ENCODE measurements at regions not wholly inside any gene's neighbourhood (a gene's known extent, or its start where the extent isn't known, plus 50 kb on each side); places are given as distances from the start of the nearest gene placed in this dataset.

- Histone ChIP-seq H2AFZ (ENCODE audit: low read depth, low read length) (no peak overlapping the region), H4K20me1 (ENCODE audit: insufficient read depth) (no peaks in the 10 kb centered on the region), H3K9ac (ENCODE audit: low read length) (no peak overlapping the region), H3K4me3 (ENCODE audit: low read length) (no peak overlapping the region), H3K27me3 (ENCODE audit: insufficient read depth, low read depth, low read length) (no peaks in the 10 kb centered on the region), H3F3A (ENCODE audit: insufficient read depth, low read length, poor library complexity, severe bottlenecking) (no peaks in the 10 kb centered on the region), H3K36me3 (ENCODE audit: insufficient read depth, low read length) (no peaks in the 10 kb centered on the region), H3K79me2 (replicated peaks; ENCODE audit: insufficient read depth, low read length) (no peaks in the 10 kb centered on the region), H3K27ac (ENCODE audit: low read length) (no peak overlapping the region), H3K9me3 (ENCODE audit: low read length) (no peaks in the 10 kb centered on the region), H3K9me2 (ENCODE audit: insufficient read depth, low read length) (no peaks in the 10 kb centered on the region), H3K4me2 (ENCODE audit: low read length) (no peak overlapping the region)
- TF ChIP-seq EZH2 (IDR thresholded peaks at IDR 0.05; ENCODE audit: borderline replicate concordance, insufficient read depth, low read length, poor library complexity, severe bottlenecking): no peak
- TF ChIP-seq EP300 (conservative IDR thresholded peaks at IDR 0.05; ENCODE audit: poor library complexity, severe bottlenecking): no peak
- TF ChIP-seq POLR2AphosphoS5 (IDR thresholded peaks at IDR 0.05): no peak
- TF ChIP-seq CTCF (IDR thresholded peaks at IDR 0.05; ENCODE audit: poor library complexity, severe bottlenecking): no peak
- TF ChIP-seq RAD21 (conservative IDR thresholded peaks at IDR 0.05): no peak
- TF ChIP-seq TAF1 (IDR thresholded peaks at IDR 0.05; ENCODE audit: low read depth): no peak
- TF ChIP-seq MXI1 (conservative IDR thresholded peaks at IDR 0.05; ENCODE audit: poor library complexity, severe bottlenecking): no peak
- TF ChIP-seq REST (IDR thresholded peaks at IDR 0.05; ENCODE audit: borderline replicate concordance): no peak
- TF ChIP-seq SMC3 (conservative IDR thresholded peaks at IDR 0.05; ENCODE audit: poor library complexity): no peak
These were observed 167.6 kb downstream of the TFAP2B start for GRCh38 chr6:50986319-50986718.

GRCh38 chr6:50989123-50989522 lies 170.5 kb downstream of the TFAP2B start:
- no peaks in the 10 kb centered on the region for H3F3A ChIP-seq (ENCODE audit: insufficient read depth, low read length, poor library complexity, severe bottlenecking)
- no peaks in the 10 kb centered on the region for H3K27me3 ChIP-seq (ENCODE audit: insufficient read depth, low read depth, low read length)
- H3K79me2 ChIP-seq (replicated peaks; ENCODE audit: insufficient read depth, low read length): no peaks in the 10 kb centered on the region
- TF ChIP-seq RAD21 (conservative IDR thresholded peaks at IDR 0.05): no peak
- no peak for TF ChIP-seq POLR2AphosphoS5 (IDR thresholded peaks at IDR 0.05)
- no peak for TF ChIP-seq TAF1 (IDR thresholded peaks at IDR 0.05; ENCODE audit: low read depth)
- TF ChIP-seq CTCF (IDR thresholded peaks at IDR 0.05; ENCODE audit: poor library complexity, severe bottlenecking): no peak
- TF ChIP-seq REST (IDR thresholded peaks at IDR 0.05; ENCODE audit: borderline replicate concordance): no peak
- TF ChIP-seq EP300 (conservative IDR thresholded peaks at IDR 0.05; ENCODE audit: poor library complexity, severe bottlenecking): no peak
- TF ChIP-seq MXI1 (conservative IDR thresholded peaks at IDR 0.05; ENCODE audit: poor library complexity, severe bottlenecking): no peak
- TF ChIP-seq EZH2 (IDR thresholded peaks at IDR 0.05; ENCODE audit: borderline replicate concordance, insufficient read depth, low read length, poor library complexity, severe bottlenecking): no peak
- no peak for TF ChIP-seq SMC3 (conservative IDR thresholded peaks at IDR 0.05; ENCODE audit: poor library complexity)
- H4K20me1 ChIP-seq (ENCODE audit: insufficient read depth): no peaks in the 10 kb centered on the region
- H3K9ac ChIP-seq (ENCODE audit: low read length): no peak overlapping the region
- no peaks in the 10 kb centered on the region for H3K9me2 ChIP-seq (ENCODE audit: insufficient read depth, low read length)
- H3K4me2 ChIP-seq (ENCODE audit: low read length): no peak overlapping the region
- H3K36me3 ChIP-seq (ENCODE audit: insufficient read depth, low read length): no peaks in the 10 kb centered on the region
- H3K27ac ChIP-seq (ENCODE audit: low read length): no peak overlapping the region
- H2AFZ ChIP-seq (ENCODE audit: low read depth, low read length): no peak overlapping the region
- no peaks in the 10 kb centered on the region for H3K9me3 ChIP-seq (ENCODE audit: low read length)
- H3K4me3 ChIP-seq (ENCODE audit: low read length): no peak overlapping the region

All from neural cell (in vitro differentiated cells).